ENCODE measurements at regions not wholly inside any gene's neighbourhood (a gene's known extent, or its start where the extent isn't known, plus 50 kb on each side); places are given as distances from the start of the nearest gene placed in this dataset.

- no peak for TF ChIP-seq CTCF (IDR thresholded peaks at IDR 0.05)
- H3K36me3 ChIP-seq = no peaks in the 10 kb centered on the region
- no peak overlapping the region for H3K4me3 ChIP-seq
- ATAC-seq (no peak), DNase-seq (no peak)
- no peaks in the 10 kb centered on the region for H3K9me3 ChIP-seq
- no peak overlapping the region for H3K27ac ChIP-seq
- intact Hi-C loops (cut with DNase I) = no loop called here
- peaks cover 8% of the 10 kb centered on the region for H3K27me3 ChIP-seq (ENCODE audit: low read depth)
- no peaks in the 10 kb centered on the region for H3K4me1 ChIP-seq
These were observed 139.2 kb downstream of the TEX36 start for GRCh38 chr10:125543796-125544195.

GRCh38 chr10:125538947-125539731, 143.8 kb downstream of the TEX36 start:
- Histone ChIP-seq H3K4me3 (no peak overlapping the region), H3K27me3 (ENCODE audit: low read depth) (peaks cover 13% of the 10 kb centered on the region), H3K27ac (no peak overlapping the region), H3K36me3 (no peaks in the 10 kb centered on the region), H3K4me1 (no peaks in the 10 kb centered on the region), H3K9me3 (no peaks in the 10 kb centered on the region)
- ATAC-seq = no peak
- no peak for TF ChIP-seq CTCF (IDR thresholded peaks at IDR 0.05)
- no peak for DNase-seq
- intact Hi-C loops (cut with DNase I) = no loop called here

GRCh38 chr10:125536236-125536635, 146.7 kb downstream of the TEX36 start:
- Histone ChIP-seq H3K27me3 (ENCODE audit: low read depth) (peaks cover 6% of the 10 kb centered on the region), H3K36me3 (no peaks in the 10 kb centered on the region), H3K4me1 (no peaks in the 10 kb centered on the region), H3K4me3 (no peak overlapping the region), H3K9me3 (no peaks in the 10 kb centered on the region), H3K27ac (no peak overlapping the region)
- intact Hi-C loops (cut with DNase I) = no loop called here
- DNase-seq = no peak
- no peak for TF ChIP-seq CTCF (IDR thresholded peaks at IDR 0.05)
- no peak for ATAC-seq

GRCh38 chr10:125535559-125535958, 147.4 kb downstream of the TEX36 start:
- ATAC-seq = no peak
- intact Hi-C loops (cut with DNase I) = no loop called here

GRCh38 chr10:125534515-125534914, 148.4 kb downstream of the TEX36 start:
- intact Hi-C loops (cut with DNase I) = no loop called here
- H3K4me1 ChIP-seq = no peaks in the 10 kb centered on the region
- no peaks in the 10 kb centered on the region for H3K36me3 ChIP-seq
- H3K27me3 ChIP-seq (ENCODE audit: low read depth) = peaks cover 6% of the 10 kb centered on the region
- H3K4me3 ChIP-seq = no peak overlapping the region
- no peaks in the 10 kb centered on the region for H3K9me3 ChIP-seq
- no peak for TF ChIP-seq CTCF (IDR thresholded peaks at IDR 0.05)
- DNase-seq = no peak
- no peak overlapping the region for H3K27ac ChIP-seq
- no peak for ATAC-seq

More at GRCh38 chr10:125535559-125535958, 147.4 kb downstream of the TEX36 start:
- H3K4me3 ChIP-seq = no peak overlapping the region
- TF ChIP-seq CTCF (IDR thresholded peaks at IDR 0.05) = no peak
- no peaks in the 10 kb centered on the region for H3K9me3 ChIP-seq
- no peaks in the 10 kb centered on the region for H3K36me3 ChIP-seq
- H3K27me3 ChIP-seq (ENCODE audit: low read depth) = peaks cover 6% of the 10 kb centered on the region
- H3K4me1 ChIP-seq = no peaks in the 10 kb centered on the region
- DNase-seq = no peak
- no peak overlapping the region for H3K27ac ChIP-seq
